Activated CD4-positive, CD25-positive, alpha-beta regulatory T cell treated with anti-CD3 and anti-CD28 coated beads, Interleukin-2, amount 50 U/mL, for 24 hours (primary cell): ENCODE measurements at regions not wholly inside any gene's neighbourhood (a gene's known extent, or its start where the extent isn't known, plus 50 kb on each side); places are given as distances from the start of the nearest gene placed in this dataset.

Experiments used
- ATAC-seq, 2 donors: fragments of 150-1000 bp; cut with Tn5 transposase; one replicate each; pipeline ENCODE4 v1.10.0; 2021; ENCODE audit warnings: mild to moderate bottlenecking in 1 of 2, moderate library complexity in 1 of 2

DNA sequence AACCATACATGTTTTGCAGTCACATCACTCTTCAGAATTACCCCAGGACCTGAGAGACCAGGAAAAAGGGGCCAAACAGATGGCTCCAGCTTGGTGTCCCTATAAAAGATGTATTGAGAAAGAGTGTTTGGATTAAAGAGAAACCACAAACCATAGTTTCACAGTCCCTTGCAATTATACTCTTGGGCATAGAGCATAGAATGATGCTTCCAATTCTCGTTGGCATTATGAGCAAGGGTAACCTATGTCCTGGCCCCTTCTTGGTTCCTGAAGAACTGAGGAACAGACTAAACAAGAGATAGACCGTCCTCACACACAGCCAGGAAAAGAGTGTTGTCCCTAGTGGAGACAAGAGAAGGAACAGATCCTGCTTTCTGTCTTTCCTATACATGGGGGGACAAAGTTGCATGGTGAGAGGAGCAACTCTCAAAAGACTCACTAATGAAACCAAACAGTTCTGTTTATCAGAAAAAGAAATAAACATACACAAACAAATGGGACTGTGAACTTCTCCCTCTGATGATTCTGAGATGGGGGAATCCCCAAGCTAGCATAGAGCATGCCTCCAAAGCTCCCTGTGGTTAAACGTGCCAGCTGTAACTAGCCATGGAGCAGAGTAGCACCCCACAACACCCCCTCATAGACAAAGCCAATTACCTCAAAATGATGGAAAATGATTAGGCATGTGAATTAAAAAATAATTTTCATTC is 908.6 kb downstream of the NTRK3 start:
- ATAC-seq: no peak

GRCh38 chr15:87345961-87346360 is 910.6 kb downstream of the NTRK3 start:
- ATAC-seq: no peak

DNA sequence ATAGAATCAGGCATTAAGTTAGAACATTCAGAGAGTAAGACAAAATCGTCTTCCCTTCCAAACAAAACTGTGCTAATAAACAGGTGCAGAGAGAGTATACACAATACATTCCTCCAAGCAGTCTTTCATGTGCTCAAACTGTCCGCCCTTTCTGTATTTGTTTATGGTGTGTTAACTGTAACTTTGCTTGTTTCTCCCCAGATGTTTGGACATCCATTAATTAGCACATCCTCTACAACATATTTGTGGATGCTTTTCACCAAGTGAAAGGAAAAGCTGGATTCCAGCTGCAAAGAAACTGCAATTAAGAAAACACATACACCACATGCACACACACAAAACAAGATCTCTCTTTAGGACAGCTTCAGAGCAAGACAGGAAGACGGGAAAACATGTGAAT is 912.6 kb downstream of the NTRK3 start:
- no peak for ATAC-seq

- no peak for ATAC-seq
Measured at GRCh38 chr15:87340370-87340769, 916.2 kb downstream of the NTRK3 start.

DNA sequence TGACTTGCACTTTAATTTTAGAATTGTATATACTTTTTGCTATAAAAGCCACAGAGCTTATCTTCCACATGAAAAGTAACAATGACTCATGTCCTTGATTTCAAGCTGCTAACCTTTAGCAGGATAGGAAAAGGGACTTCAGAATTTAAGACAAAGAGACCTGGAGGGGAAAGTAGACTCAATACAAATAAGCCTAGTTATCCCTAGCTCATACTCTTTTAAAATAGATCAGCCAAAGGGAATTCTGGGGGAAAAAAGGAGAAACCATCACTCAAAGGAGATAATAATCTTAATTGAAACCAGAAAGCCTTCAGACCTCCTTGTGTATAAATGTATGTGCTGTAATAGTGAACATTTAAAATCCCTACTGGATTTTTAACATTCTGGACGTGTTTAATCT is 930.3 kb downstream of the NTRK3 start:
- ATAC-seq: no peak

DNA sequence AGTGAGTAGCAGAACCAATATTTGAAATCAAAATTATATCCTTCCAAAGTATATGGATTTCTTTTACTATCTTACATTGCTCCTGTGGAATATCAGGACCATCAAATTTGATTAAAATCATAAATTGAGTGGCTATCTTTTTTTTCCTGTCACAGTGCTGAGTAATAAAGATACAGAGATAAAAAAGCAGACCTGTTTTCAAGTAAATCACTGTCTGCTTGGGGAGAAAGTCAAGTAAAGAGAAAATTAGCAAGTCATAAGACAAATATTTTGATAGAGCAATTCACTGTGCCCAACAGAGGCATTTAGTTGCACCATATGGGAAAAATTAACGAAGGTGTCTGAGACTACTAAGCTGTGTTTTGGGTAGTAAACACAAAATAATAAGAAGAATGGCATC is 933.7 kb downstream of the NTRK3 start:
- no peak for ATAC-seq

GRCh38 chr15:87322265-87322664 is 934.3 kb downstream of the NTRK3 start:
- ATAC-seq: no peak

- no peak for ATAC-seq
Measured at GRCh38 chr15:87317900-87318299, 938.6 kb downstream of the NTRK3 start.

DNA sequence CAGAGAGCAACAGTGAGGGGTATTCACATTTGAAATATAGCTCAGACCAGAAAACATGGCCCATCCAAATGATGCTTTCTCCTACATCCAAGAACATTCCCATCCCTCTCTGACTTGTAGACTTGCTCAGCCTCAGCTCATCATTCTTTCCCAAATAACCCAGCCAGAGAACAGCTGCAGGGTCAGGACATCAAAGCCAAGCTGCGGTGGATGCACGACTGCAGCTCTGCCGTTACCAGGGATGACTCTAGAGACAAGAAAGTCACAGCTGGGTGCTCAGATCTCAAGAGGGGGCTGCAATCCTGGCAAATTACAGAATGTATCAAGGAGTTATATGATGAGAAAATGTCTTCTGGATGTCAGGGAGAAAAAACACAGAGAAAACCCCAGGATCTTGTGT is 944.3 kb downstream of the NTRK3 start:
- ATAC-seq: no peak

- no peak for ATAC-seq
Measured at GRCh38 chr15:87300146-87300545, 956.4 kb downstream of the NTRK3 start.

DNA sequence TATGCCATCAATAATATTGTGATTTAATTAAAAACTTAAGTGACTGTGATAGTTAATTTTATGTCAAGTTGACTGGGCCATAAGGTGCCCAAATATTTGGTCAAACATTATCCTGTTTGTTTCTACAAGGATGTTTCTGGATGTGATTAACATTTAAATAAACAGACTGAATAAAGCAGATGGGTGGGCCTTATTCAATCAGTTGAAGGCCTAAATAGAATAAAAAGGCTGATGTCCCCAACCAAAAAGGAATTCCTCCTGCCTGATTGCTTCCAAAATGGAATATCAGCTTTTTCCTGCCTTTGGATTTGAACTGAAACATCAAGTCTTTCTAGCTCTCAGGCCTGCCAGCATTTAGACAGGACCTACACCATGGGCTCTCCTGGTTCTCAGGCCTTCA is 961.7 kb downstream of the NTRK3 start:
- no peak for ATAC-seq

GRCh38 chr15:87293031-87293430 is 963.5 kb downstream of the NTRK3 start:
- ATAC-seq: no peak

- no peak for ATAC-seq
Measured at GRCh38 chr15:87287156-87287555, 969.4 kb downstream of the NTRK3 start.

DNA sequence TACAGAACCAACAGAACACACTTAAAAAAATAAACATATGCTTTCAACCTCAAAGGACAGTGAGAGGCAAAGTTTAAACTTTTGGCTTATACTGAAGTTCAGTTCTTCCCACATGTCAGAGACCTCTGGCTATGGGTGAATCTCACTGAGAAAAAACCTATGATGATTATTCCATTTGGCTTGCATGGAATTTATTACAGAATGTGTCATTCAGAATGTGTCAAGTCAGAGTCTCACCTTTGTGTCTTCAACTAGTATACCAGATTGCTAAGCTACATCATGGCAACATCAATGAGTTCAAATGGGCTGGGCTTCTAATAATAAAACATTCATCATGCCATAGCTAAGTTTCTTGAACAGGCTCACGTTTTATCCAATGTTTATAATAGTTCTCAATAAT is 987.0 kb downstream of the NTRK3 start:
- no peak for ATAC-seq

DNA sequence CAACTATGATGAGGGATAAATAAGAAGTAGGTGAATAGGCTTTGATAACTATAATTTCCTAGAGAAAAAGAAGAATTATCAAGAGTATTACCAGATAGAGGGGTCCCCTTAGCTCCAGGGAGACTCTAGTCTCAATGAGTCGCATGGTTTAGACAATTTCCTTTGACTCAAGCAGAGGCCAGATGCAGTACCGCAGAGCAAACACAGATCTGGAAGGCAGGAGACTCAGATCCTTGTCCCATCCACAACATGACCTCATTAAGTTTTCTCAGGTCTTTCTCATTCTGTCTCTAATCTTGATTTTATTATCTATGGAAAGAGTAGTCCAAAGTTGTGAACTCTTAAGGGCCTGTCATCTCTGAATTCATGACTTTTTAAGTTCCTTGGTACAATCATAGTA is 987.9 kb downstream of the NTRK3 start:
- no peak for ATAC-seq

DNA sequence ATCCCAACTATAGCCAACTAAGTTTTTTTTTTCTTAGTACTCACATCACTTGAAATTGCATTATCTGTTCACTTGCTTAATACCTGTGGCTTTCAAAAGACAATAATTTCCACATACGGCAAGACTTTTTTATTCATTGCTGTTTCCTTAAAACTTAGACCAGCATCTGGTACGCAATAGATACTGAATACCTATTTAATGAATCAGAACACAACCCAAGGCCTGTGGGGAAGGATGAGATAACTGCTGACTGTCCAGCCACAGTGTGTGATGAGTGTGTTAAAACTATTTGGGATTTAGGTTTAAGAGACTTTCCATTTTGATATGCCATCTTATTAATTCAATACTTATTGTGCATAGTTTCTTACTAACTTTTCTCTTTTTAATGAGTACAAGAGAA is 988.7 kb downstream of the NTRK3 start:
- ATAC-seq: no peak

DNA sequence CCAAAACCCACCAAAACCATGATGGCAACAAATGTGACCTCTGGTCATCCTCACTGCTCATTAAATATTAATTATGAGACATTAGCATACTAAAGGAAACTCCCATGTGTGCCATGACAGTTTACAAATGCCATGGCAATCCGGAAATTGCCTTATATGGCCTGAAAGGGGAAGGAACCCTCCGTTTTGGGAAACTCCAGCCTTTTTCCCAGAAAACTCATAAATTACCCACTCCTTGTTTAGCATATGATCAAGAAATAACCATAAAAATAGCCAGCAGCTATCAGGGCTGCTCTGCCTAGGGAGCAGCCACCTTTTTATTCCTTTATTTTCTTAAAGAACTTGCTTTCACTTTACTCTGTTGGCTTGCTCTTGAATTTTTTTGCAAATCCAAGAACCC is 992.7 kb downstream of the NTRK3 start:
- ATAC-seq: no peak

- ATAC-seq: no peak
Measured at GRCh38 chr15:87263296-87263695, 993.2 kb downstream of the NTRK3 start.

DNA sequence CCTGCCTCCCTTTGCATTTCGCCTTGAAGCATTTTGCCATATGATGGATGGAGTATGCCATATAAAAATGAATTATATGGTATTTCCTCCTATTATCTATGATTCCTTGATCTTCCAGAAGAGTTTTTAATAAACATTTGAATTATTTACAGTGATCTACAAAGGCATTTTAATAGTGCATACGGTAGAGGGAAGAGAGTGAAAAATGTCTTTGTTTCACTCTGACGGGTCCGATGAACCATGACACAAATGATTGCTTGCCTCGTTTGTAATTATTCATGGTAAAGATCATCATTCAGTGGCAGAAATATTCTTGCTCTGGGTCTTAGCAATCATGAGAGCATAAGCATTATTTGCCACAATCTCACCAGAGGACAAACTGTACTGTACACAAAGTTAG is 1010.9 kb downstream of the NTRK3 start:
- ATAC-seq: no peak

DNA sequence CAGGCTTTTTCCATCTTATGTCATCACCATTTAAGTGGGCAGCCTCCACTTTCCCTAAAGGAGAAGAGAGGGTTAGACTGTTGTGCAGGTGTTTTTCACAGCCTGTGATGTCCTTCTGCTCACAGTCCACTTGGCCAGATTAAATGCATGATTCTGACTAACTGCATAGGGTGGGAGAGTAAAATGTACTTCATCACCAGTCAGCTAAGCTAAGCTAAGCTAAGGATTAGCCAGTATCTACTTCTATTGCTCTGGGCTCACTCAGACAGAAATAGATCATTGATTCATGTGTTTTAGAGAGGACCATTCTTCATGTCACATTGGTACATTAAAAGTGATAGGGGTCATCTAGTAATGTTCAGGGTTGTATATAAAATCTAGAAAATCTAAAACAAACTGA is 1013.1 kb downstream of the NTRK3 start:
- ATAC-seq: no peak

DNA sequence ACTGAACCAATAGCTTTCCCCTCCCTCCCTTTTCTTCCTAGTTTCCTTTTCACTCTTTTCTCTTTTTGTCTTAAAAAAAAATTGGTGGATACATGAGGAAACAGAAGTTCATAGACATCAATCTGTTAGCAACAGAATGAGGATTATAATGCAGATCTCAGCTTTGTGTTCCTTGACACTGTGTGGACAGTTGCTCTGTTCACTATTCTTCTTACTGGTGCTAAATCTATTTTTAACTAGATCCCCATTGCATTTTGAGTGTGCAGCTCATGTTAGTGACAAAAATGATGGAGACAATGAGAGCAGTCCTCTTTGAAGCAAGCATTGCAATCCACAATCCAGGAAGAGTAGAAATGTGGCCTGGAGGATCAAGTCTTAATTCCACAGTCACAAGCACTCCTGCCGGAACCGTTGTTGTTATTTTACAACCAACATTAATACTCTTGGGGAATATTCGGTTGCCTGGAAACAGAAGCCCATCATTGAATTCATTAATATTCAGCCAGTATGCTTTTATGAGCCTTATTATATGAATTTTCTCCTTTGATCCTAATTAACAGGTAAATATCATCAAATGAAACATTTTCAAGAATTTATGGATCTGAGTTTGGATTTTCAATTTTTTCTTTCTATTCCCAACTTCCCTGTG is 1016.8 kb downstream of the NTRK3 start:
- ATAC-seq: no peak

GRCh38 chr15:87238451-87239068 is 1018.0 kb downstream of the NTRK3 start:
- no peak for ATAC-seq

- no peak for ATAC-seq
Measured at GRCh38 chr15:87228460-87228859, 1028.1 kb downstream of the NTRK3 start.

GRCh38 chr15:87227846-87228245 is 1028.7 kb downstream of the NTRK3 start:
- ATAC-seq: no peak
